NCI-H524 treated with DMSO at 0.1 percent for 48 hours (cell line): ENCODE measurements at regions not wholly inside any gene's neighbourhood (a gene's known extent, or its start where the extent isn't known, plus 50 kb on each side); places are given as distances from the start of the nearest gene placed in this dataset.
A peak's percentile ranks its signal among the peaks of the same experiment; 100 is the strongest.
"Not testable (repeated sequence)": the region's sequence is repeated elsewhere in the genome, so short reads cannot be mapped to it uniquely, and the experiment has no call there.

ENCODE experiments used
- DNase-seq: peaks from one replicate; lab custom pipeline; 2025; lab: John Stamatoyannopoulos, UW

DNA sequence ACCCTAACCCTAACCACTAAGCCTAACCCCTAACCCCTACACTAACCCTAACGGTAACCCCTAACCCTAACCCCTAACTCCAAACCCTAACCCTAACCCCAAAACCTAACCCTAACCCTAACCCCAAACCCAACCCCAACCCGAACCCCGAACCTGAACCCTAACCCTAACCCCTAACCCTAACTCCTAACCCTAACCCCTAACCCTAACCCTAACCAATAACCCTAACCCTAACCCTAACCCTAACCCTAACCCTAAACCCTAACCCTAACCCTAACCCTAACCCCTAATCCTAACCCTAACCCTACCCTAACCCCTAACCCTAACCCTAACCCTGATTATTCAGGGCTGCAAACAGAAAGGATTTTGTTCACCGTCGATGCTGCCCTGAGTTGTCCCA, 144.6 kb upstream of the DUSP22 start:
- not testable (repeated sequence) for DNase-seq

DNA sequence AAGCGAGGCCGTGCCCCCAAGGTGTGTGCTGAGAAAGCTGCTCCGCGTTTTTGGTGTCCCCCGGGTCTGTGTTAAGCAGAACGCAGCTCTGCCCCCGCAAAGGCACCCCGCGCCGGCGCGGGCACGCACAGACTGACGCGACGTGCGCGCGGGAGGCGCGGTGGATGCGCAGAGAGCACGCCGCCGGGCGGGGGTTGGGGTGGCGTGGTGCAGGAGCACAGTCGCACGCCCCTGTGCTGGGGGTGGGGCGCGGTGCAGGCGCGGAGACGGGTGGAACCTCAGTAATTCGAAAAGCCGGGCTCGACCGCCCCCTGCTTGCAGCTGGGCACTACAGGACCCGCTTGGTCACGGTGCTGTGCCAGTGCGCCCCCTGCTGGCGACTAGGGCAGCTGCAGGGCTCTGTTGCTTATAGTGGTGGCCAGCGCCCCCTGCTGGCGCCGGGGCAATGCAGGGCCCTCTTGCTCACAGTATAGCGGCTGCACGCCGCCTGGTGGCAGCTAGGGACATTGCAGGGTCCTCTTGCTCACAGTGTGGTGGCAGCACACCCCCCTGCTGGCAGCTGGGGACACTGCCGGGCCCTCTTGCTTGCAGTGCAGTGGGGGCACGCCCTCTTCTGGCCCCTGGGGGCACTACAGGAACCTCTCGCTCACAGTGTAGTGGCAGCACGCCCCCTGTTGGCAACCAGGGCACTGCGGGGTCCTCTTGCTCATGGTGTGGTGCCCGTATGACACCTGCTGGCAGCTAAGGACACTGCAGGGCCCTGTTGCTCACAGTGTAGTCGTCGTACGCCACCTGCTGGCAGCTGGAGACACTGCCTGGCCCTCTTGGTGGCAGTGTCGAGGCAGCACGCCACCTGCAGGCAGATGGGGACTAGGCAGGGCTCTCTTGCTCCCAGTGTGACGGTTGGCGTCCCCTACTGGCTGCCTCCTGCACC, 144.0 kb upstream of the DUSP22 start:
- DNase-seq = not testable (repeated sequence)

GRCh38 chr6:150147-150546, 142.1 kb upstream of the DUSP22 start:
- not testable (repeated sequence) for DNase-seq

GRCh38 chr6:152436-152835, 139.9 kb upstream of the DUSP22 start:
- DNase-seq = not testable (repeated sequence)

DNA sequence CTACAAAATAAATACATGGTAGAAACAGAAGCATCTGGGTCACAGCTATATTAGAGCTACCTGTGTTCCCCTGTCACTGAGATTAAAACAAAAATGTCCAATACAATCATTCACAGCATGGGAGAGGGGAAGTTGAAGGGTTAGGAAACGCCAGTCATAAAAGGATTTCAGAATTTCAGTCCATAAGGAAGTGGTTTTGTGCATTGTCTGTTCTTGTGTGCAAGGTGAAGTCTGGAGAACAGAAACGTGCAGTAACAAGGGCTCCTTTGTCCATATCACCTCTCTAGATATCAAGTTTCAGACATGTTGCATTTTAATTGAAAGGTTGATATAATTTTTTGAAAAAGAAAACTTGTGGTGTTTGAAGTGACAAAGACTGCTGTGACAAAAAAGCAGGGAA, 139.3 kb upstream of the DUSP22 start:
- not testable (repeated sequence) for DNase-seq

- not testable (repeated sequence) for DNase-seq
Measured at GRCh38 chr6:153867-154266, 138.4 kb upstream of the DUSP22 start.

- DNase-seq = not testable (repeated sequence)
Measured at GRCh38 chr6:154321-155092, 137.8 kb upstream of the DUSP22 start.

- no peak for DNase-seq
Measured at GRCh38 chr6:156010-156409, 136.3 kb upstream of the DUSP22 start.

GRCh38 chr6:156441-157140, 135.7 kb upstream of the DUSP22 start:
- not testable (repeated sequence) for DNase-seq

DNA sequence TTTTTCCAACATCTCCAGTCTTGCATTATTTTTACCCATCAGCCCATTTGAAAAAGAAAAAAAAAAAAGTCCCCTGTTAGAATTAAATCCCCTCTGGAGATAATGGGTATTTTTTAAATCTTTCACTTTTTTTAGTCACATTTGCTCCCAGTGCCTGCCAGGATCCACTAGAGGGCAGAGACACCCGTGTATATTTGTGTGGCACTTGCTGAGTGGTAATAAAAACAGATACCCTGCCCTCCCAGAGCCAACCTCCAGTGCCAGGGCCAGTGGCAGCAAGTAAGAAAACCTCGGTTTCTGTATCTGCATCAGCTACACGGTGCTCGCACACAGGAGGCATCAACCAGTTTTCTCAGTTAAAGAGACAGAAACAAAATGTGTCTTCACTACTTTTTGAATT, 135.1 kb upstream of the DUSP22 start:
- DNase-seq = not testable (repeated sequence)

DNA sequence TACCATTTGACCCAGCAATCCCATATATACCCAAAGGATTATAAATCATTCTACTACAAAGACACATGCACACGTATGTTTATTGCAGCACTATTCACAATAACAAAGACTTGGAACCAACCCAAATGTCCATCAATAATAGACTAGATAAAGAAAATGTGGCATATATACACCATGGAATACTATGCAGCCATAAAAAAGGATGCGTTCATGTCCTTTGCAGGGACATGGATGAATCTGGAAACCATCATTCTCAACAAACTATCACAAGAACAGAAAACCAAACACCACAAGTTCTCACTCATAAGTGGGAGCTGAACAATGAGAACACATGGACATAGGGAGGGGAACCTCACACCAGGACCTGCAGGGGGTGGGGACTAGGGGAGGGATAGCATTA, 130.6 kb upstream of the DUSP22 start:
- DNase-seq = not testable (repeated sequence)

DNA sequence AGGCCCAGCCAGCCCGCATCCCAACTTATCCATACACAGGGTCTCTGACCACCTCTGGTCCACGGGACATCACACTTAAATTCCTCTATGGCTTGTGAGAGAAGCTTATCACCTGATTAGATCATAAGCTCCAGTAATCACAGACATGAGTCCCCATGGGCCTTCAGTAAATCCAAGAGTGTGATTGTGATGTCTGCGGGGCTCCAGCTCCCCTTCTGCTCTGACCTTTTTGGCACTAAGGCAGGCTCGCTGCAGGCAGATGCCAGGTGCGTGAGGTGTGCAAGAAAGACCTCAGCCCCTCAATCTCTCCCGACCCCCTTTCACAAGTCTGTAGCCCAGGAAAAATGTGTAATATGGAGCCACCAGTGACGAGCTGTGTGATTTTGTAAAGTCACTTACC, 127.6 kb upstream of the DUSP22 start:
- no peak for DNase-seq

DNA sequence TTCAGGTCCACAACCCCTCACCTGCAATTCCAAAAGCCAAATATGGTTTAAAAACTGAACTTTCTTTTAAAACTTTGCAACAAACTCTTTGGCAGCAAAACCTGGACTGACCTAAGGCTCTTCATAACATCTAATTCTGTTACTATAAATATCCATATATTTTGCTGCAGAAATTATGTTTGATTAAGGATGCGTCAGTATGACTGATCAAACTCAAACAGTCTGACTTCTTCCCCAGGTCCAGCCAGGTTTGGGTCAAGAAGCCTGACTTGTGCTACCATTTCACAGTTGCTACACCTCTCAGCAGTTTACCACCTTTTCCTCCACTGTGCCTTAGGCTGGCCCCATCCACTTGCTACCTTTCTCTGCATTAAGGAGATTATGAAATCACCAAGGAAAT, 127.0 kb upstream of the DUSP22 start:
- no peak for DNase-seq

DNA sequence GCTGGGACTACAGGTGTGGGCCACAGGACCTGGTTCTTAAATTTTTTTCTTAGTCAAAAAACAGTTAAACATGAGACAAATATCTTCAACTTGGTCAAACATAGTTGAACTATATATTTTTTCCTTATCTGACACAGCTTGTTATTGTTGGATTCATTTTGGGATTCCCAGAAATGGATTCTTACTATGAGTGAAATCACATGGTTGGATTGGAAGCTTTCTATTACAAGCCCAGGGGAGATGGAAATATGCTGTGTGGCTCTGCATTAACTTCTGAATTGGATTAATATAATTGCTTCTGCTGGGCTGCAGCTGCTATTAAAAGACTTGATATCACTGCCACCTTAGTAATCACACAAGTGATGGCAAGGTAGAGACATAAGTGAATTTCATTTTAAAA, 126.4 kb upstream of the DUSP22 start:
- no peak for DNase-seq

GRCh38 chr6:168865-169455, 123.3 kb upstream of the DUSP22 start:
- peak; percentile 27 for DNase-seq

- no peak for DNase-seq
Measured at GRCh38 chr6:174036-174435, 118.3 kb upstream of the DUSP22 start.

- no peak for DNase-seq
Measured at GRCh38 chr6:175680-176079, 116.6 kb upstream of the DUSP22 start.

GRCh38 chr6:176766-177165, 115.5 kb upstream of the DUSP22 start:
- no peak for DNase-seq

DNA sequence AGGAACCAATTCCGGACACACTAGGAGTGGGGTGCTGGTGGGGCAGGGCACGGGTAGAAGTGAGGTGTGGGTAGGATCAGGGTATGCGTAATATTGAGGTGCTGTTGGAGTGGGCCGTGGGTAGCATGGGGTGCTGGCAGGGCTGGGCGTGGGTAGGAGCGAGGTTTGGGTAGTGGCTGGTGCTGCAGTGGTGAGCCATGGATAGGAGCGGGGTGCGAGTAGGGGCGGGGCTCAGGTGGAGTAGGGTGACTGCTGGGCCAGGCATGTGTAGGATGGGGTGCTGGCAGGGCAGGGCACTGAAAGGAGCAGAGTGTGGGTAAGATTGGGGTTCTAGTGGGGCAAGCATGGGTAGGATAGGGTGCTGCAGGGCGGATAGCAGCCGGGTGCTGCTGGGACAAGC, 114.2 kb upstream of the DUSP22 start:
- no peak for DNase-seq

DNA sequence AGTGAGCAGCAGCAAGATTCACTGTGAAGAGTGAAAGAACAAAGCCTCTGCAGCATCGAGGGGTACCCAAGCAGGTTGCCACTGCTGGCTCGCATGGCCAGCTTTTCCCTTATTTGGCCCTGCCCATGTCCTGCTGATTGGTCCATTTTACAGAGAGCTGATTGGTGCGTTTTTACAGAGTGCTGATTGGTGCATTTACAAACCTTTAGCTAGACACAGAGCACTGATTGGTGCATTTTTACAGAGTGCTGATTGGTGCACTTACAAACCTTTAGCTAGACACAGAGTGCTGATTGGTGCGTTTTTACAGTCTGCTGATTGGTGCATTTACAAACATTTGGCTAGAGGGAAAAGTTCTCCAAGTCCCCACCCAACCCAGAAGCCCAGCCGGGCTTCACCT, 113.4 kb upstream of the DUSP22 start:
- not testable (repeated sequence) for DNase-seq

DNA sequence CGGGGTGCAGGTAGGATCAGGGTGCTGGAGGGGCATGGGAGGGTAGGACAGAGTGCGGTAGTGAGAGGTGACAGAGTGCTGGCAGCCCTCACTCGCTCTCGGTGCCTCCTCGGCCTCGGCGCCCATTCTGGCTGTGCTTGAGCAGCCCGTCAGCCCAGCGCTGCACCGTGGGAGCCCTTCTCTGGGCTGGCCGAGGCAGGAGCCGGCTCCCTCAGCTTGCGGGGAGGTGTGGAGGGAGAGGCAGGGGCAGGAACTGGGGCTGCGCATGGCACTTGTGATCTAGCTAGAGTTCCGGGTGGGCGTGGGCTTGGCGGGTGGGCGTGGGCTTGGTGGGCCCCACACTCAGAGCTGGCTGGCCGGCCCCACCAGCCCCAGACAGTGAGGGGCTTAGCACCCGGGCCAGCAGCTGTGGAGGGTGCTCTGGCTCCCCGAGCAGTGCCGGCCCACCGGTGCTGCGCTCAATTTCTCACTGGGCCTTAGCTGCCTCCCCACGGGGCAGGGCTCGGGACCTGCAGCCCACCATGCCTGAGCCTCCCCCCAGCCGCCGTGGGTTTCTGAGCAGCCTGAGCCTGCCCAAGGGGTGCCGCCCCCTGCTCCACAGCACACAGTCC, 112.8 kb upstream of the DUSP22 start:
- DNase-seq = no peak
